WTC11 (cell line): ENCODE measurements at regions not wholly inside any gene's neighbourhood (a gene's known extent, or its start where the extent isn't known, plus 50 kb on each side); places are given as distances from the start of the nearest gene placed in this dataset.

Experiments
- ATAC-seq: fragments of 200-7000 bp; cut with Tn5 transposase; 2 replicates; pipeline ENCODE4 v1.10.0; 2021; ENCODE audit warnings: mild to moderate bottlenecking, moderate library complexity
- CTCF ChIA-PET: fragments of 300-600 bp; sonication (Branson Sonifier 250); formaldehyde crosslinking; loops from one replicate; lab custom pipeline; 2021; ENCODE audit warnings: antibody characterized with exemption; lab: Charles Lee
- POLR2A ChIA-PET: fragments of 350-600 bp; sonication (Branson Sonifier 250); formaldehyde crosslinking; loops from one replicate; lab custom pipeline; 2021; ENCODE audit warnings: antibody characterized with exemption; lab: Charles Lee
- DNase-seq: peaks from one replicate; pipeline ENCODE4 v3.0.0; 2021; ENCODE audit warnings: low spot score
- H3K27ac Mint-ChIP-seq: 2 replicates; pipeline ENCODE4 v1.8.0; 2021; ENCODE audit warnings: mixed read lengths
- H3K27me3 Mint-ChIP-seq: 2 replicates; pipeline ENCODE4 v1.8.0; 2021; ENCODE audit warnings: low read depth, mild to moderate bottlenecking, moderate library complexity, mixed read lengths
- H3K36me3 Mint-ChIP-seq: 2 replicates; pipeline ENCODE4 v1.8.0; 2021; ENCODE audit warnings: mixed read lengths
- H3K4me1 Mint-ChIP-seq: 2 replicates; pipeline ENCODE4 v1.8.0; 2022; ENCODE audit warnings: mixed read lengths
- H3K4me3 Mint-ChIP-seq: 2 replicates; pipeline ENCODE4 v1.8.0; 2021; ENCODE audit warnings: mild to moderate bottlenecking, moderate library complexity, mixed read lengths
- H3K9me3 Mint-ChIP-seq: 2 replicates; pipeline ENCODE4 v1.8.0; 2021; ENCODE audit warnings: mixed read lengths
- ATF1 ChIP-seq: sonication (generic); formaldehyde crosslinking; IDR thresholded peaks from 2 replicates; pipeline ENCODE4 v1.8.1; 2023; ENCODE audit warnings: mild to moderate bottlenecking, moderate library complexity, missing genetic modification reagents
- CTCF ChIP-seq: fragments of 200-600 bp; IDR thresholded peaks from 2 replicates; pipeline ENCODE4 v1.8.0; 2022; ENCODE audit warnings: antibody characterized with exemption
- E2F1 ChIP-seq: sonication (generic); formaldehyde crosslinking; IDR thresholded peaks from 2 replicates; pipeline ENCODE4 v1.8.0; 2022; ENCODE audit warnings: mild to moderate bottlenecking, missing genetic modification reagents
- ERG ChIP-seq: fragments of 250-450 bp; sonication (Bioruptor Pico); IDR thresholded peaks from 2 replicates; pipeline ENCODE4 v1.8.0; 2021; ENCODE audit warnings: mild to moderate bottlenecking
- ETV6 ChIP-seq: sonication (generic); formaldehyde crosslinking; IDR thresholded peaks from 2 replicates; pipeline ENCODE4 v1.8.1; 2022; ENCODE audit warnings: mild to moderate bottlenecking, missing genetic modification reagents
- FOXK1 ChIP-seq: sonication (generic); formaldehyde crosslinking; IDR thresholded peaks from 2 replicates; pipeline ENCODE4 v1.8.0; 2022; ENCODE audit warnings: mild to moderate bottlenecking, moderate library complexity, missing genetic modification reagents
- MLX ChIP-seq: sonication (generic); formaldehyde crosslinking; IDR thresholded peaks from 2 replicates; pipeline ENCODE4 v1.8.1; 2023; ENCODE audit warnings: mild to moderate bottlenecking, missing genetic modification reagents, moderate library complexity
- NFYB ChIP-seq: sonication (generic); formaldehyde crosslinking; conservative IDR thresholded peaks from 2 replicates; pipeline ENCODE4 v1.8.0; 2022; ENCODE audit warnings: low read depth, missing genetic modification reagents
- NR3C1 ChIP-seq: sonication (generic); formaldehyde crosslinking; conservative IDR thresholded peaks from 2 replicates; pipeline ENCODE4 v1.8.1; 2023; ENCODE audit warnings: low read depth, mild to moderate bottlenecking, missing genetic modification reagents
- STAT6 ChIP-seq: sonication (generic); formaldehyde crosslinking; conservative IDR thresholded peaks from 2 replicates; pipeline ENCODE4 v1.8.1; 2023; ENCODE audit warnings: mild to moderate bottlenecking, low read depth, missing genetic modification reagents, moderate library complexity
- TEAD4 ChIP-seq: sonication (generic); formaldehyde crosslinking; IDR thresholded peaks from 2 replicates; pipeline ENCODE4 v1.8.0; 2022; ENCODE audit warnings: mild to moderate bottlenecking, missing genetic modification reagents
- ZMAT4 ChIP-seq: fragments of 250-450 bp; sonication (Bioruptor Pico); IDR thresholded peaks from 2 replicates; pipeline ENCODE4 v1.9.0; 2021; ENCODE audit warnings: mild to moderate bottlenecking
- ZNF317 ChIP-seq: sonication (generic); formaldehyde crosslinking; IDR thresholded peaks from 2 replicates; pipeline ENCODE4 v1.8.1; 2023; ENCODE audit warnings: low read depth, mild to moderate bottlenecking, moderate library complexity, missing genetic modification reagents, borderline replicate concordance
- ZNF425 ChIP-seq: fragments of 250-450 bp; sonication (Bioruptor Pico); conservative IDR thresholded peaks from 2 replicates; pipeline ENCODE4 v1.9.0; 2021; ENCODE audit warnings: mild to moderate bottlenecking
- ZNF512 ChIP-seq: sonication (generic); formaldehyde crosslinking; IDR thresholded peaks from 2 replicates; pipeline ENCODE4 v1.8.1; 2022; ENCODE audit warnings: missing genetic modification reagents, borderline replicate concordance
- ZNF671 ChIP-seq: fragments of 250-450 bp; sonication (Bioruptor Pico); IDR thresholded peaks from 2 replicates; pipeline ENCODE4 v1.8.0; 2021; ENCODE audit warnings: mild to moderate bottlenecking

GRCh38 chr4:81884986-81885385 is 413.3 kb upstream of the RASGEF1B start:
- no peak overlapping the region for H3K27ac Mint-ChIP-seq
- POLR2A ChIA-PET = no interaction called here

More at GRCh38 chr4:81884986-81885385, 413.3 kb upstream of the RASGEF1B start:
- Mint-ChIP-seq H3K9me3 (peaks cover 6% of the 10 kb centered on the region; the same call in 1 of the 2 replicates), H3K4me3 (no peak overlapping the region)
- CTCF ChIA-PET = no interaction called here
- no peak for TF ChIP-seq ZNF425
- TF ChIP-seq STAT6 (CRISPR knock-in tag) = no peak
- no peak for TF ChIP-seq ZNF671 (CRISPR knock-in tag)
- TF ChIP-seq ZNF317 = no peak
- no peak for TF ChIP-seq ERG (CRISPR knock-in tag)
- no peak for TF ChIP-seq NFYB (CRISPR knock-in tag)
- no peak for TF ChIP-seq ETV6 (CRISPR knock-in tag)
- no peak for TF ChIP-seq NR3C1
- no peak for TF ChIP-seq TEAD4 (CRISPR knock-in tag)
- no peak for TF ChIP-seq ZNF512 (CRISPR knock-in tag)
- no peak for TF ChIP-seq ZMAT4 (CRISPR knock-in tag)
- TF ChIP-seq CTCF = no peak
- TF ChIP-seq ATF1 (CRISPR knock-in tag) = no peak
- no peak for TF ChIP-seq FOXK1 (CRISPR knock-in tag)
- TF ChIP-seq E2F1 (CRISPR knock-in tag) = no peak
- no peak for TF ChIP-seq MLX (CRISPR knock-in tag)
- TF ChIP-seq, all 79 proteins: peak for 0
- Mint-ChIP-seq H3K27me3 (no peaks in the 10 kb centered on the region), H3K36me3 (no peaks in the 10 kb centered on the region), H3K4me1 (no peaks in the 10 kb centered on the region)
- no peak for ATAC-seq
- DNase-seq = no peak
